HPDE6-E6E7 (cell line): ENCODE measurements at regions not wholly inside any gene's neighbourhood (a gene's known extent, or its start where the extent isn't known, plus 50 kb on each side); places are given as distances from the start of the nearest gene placed in this dataset.

Experiments
- DNase-seq: peaks from one replicate; pipeline ENCODE4 v3.0.0; 2011; ENCODE audit warnings: missing footprints; ENCODE audit errors: extremely low spot score

GRCh38 chr14:51546603-51547258 lies 105.0 kb upstream of the FRMD6 start:
- no peak for DNase-seq

GRCh38 chr14:51547260-51547659 lies 104.5 kb upstream of the FRMD6 start:
- peak; percentile 83 for DNase-seq

- no peak for DNase-seq
These were observed 104.0 kb upstream of the FRMD6 start for GRCh38 chr14:51547701-51548100.

- DNase-seq: no peak
These were observed 103.5 kb upstream of the FRMD6 start for GRCh38 chr14:51548187-51548586.

- no peak for DNase-seq
These were observed 101.1 kb upstream of the FRMD6 start for GRCh38 chr14:51550636-51551035.

- no peak for DNase-seq
These were observed 99.4 kb upstream of the FRMD6 start for GRCh38 chr14:51552275-51552674.

- DNase-seq: no peak
These were observed 98.8 kb upstream of the FRMD6 start for GRCh38 chr14:51552768-51553404.

- no peak for DNase-seq
These were observed 97.3 kb upstream of the FRMD6 start for GRCh38 chr14:51554339-51554920.

- DNase-seq: no peak
These were observed 96.8 kb upstream of the FRMD6 start for GRCh38 chr14:51554953-51555352.

GRCh38 chr14:51561141-51561540 lies 90.6 kb upstream of the FRMD6 start:
- no peak for DNase-seq

- DNase-seq: no peak
These were observed 88.9 kb upstream of the FRMD6 start for GRCh38 chr14:51562816-51563215.

- no peak for DNase-seq
These were observed 88.2 kb upstream of the FRMD6 start for GRCh38 chr14:51563560-51563959.

- no peak for DNase-seq
These were observed 87.2 kb upstream of the FRMD6 start for GRCh38 chr14:51564460-51564859.

GRCh38 chr14:51564986-51565604 lies 86.6 kb upstream of the FRMD6 start:
- peak; percentile 84 for DNase-seq

- DNase-seq: no peak
These were observed 84.7 kb upstream of the FRMD6 start for GRCh38 chr14:51566831-51567582.

- no peak for DNase-seq
These were observed 83.3 kb upstream of the FRMD6 start for GRCh38 chr14:51568366-51568765.

- no peak for DNase-seq
These were observed 78.1 kb upstream of the FRMD6 start for GRCh38 chr14:51573607-51574006.

GRCh38 chr14:51574009-51574408 lies 77.7 kb upstream of the FRMD6 start:
- DNase-seq: no peak

GRCh38 chr14:51575349-51576116 lies 76.2 kb upstream of the FRMD6 start:
- no peak for DNase-seq

GRCh38 chr14:51576117-51576430 lies 75.6 kb upstream of the FRMD6 start:
- DNase-seq: no peak

GRCh38 chr14:51576879-51577278 lies 74.8 kb upstream of the FRMD6 start:
- no peak for DNase-seq

GRCh38 chr14:51578853-51579252 lies 72.9 kb upstream of the FRMD6 start:
- DNase-seq: no peak
